Ascending aorta (tissue), 2 donors: ENCODE measurements at regions not wholly inside any gene's neighbourhood (a gene's known extent, or its start where the extent isn't known, plus 50 kb on each side); places are given as distances from the start of the nearest gene placed in this dataset.

Experiments
- DNase-seq, 2 donors: peaks; one replicate each; pipeline ENCODE4 v3.0.0-alpha.2; 2019; ENCODE audit warnings: low spot score in 2 of 2
- H3K27ac ChIP-seq, 2 donors: fragments of 200-600 bp; sonication (generic); one replicate each; pipeline ENCODE4 v1.5.1; 2016 to 2017; ENCODE audit warnings: mild to moderate bottlenecking in 1 of 2
- H3K27me3 ChIP-seq: fragments of 200-600 bp; sonication (generic); one replicate; pipeline ENCODE4 v1.5.1; 2017
- H3K36me3 ChIP-seq, 2 donors: fragments of 200-600 bp; sonication (generic); one replicate each; pipeline ENCODE4 v1.5.1; 2016
- H3K4me1 ChIP-seq, 2 donors: fragments of 200-600 bp; sonication (generic); one replicate each; pipeline ENCODE4 v1.5.1; 2016 to 2017; ENCODE audit warnings: mild to moderate bottlenecking in 1 of 2
- H3K4me3 ChIP-seq, 2 donors: fragments of 200-600 bp; sonication (generic); one replicate each; pipeline ENCODE4 v1.5.1; 2016 to 2017; ENCODE audit warnings: mild to moderate bottlenecking in 1 of 2
- H3K9me3 ChIP-seq, 2 donors: fragments of 200-600 bp; sonication (generic); one replicate each; pipeline ENCODE4 v1.5.1; 2016
- CTCF ChIP-seq, 3 experiments: fragments of 200-600 bp in 2 of 3; fragments of 450-650 bp in 1 of 3; sonication (generic) in 2 of 3; IDR thresholded peaks; one replicate each; pipeline ENCODE4 v1.5.1; 2016 to 2019; ENCODE audit warnings: antibody characterized with exemption in 3 of 3, mild to moderate bottlenecking in 1 of 3, moderate library complexity in 1 of 3
- intact Hi-C: fragments of 100-400 bp; cut with DNase I; formaldehyde crosslinking; loops from one replicate; pipeline ENCODE4 v1.15.1; 2023

GRCh38 chr16:73553941-73554660 is 506.2 kb upstream of the ZFHX3 start:
- H3K36me3 ChIP-seq, result no peaks in the 10 kb centered on the region
- no peaks in the 10 kb centered on the region for H3K27me3 ChIP-seq
- no peak for DNase-seq
- TF ChIP-seq CTCF (IDR thresholded peaks at IDR 0.05), result no peak
- H3K4me3 ChIP-seq, result no peak overlapping the region
- no peak overlapping the region for H3K27ac ChIP-seq
- H3K9me3 ChIP-seq, result no peaks in the 10 kb centered on the region
- H3K4me1 ChIP-seq, result no peaks in the 10 kb centered on the region
- intact Hi-C loops, result no loop called here

- no peak overlapping the region for H3K27ac ChIP-seq
- TF ChIP-seq CTCF (IDR thresholded peaks at IDR 0.05), result no peak
- no peak overlapping the region for H3K4me3 ChIP-seq
- H3K36me3 ChIP-seq, result no peaks in the 10 kb centered on the region
- H3K27me3 ChIP-seq, result no peaks in the 10 kb centered on the region
- peaks cover 0 to 2% of the 10 kb centered on the region in 2 donors for H3K4me1 ChIP-seq
- no peaks in the 10 kb centered on the region for H3K9me3 ChIP-seq
- DNase-seq, result no peak
- intact Hi-C loops, result no loop called here
Measured at GRCh38 chr16:73549984-73550631, 502.2 kb upstream of the ZFHX3 start.

GRCh38 chr16:73547552-73548403 is 499.9 kb upstream of the ZFHX3 start:
- Histone ChIP-seq H3K27ac (no peak overlapping the region), H3K27me3 (no peaks in the 10 kb centered on the region), H3K36me3 (no peaks in the 10 kb centered on the region), H3K4me3 (no peak overlapping the region), H3K4me1 (peaks cover 0 to 2% of the 10 kb centered on the region in 2 donors), H3K9me3 (no peaks in the 10 kb centered on the region)
- intact Hi-C loops, result no loop called here
- no peak for TF ChIP-seq CTCF (IDR thresholded peaks at IDR 0.05)
- DNase-seq, result no peak

- no peaks in the 10 kb centered on the region for H3K27me3 ChIP-seq
Measured at GRCh38 chr16:73546341-73546845, 498.5 kb upstream of the ZFHX3 start.

More at GRCh38 chr16:73546341-73546845, 498.5 kb upstream of the ZFHX3 start:
- TF ChIP-seq CTCF (IDR thresholded peaks at IDR 0.05), result no peak
- Histone ChIP-seq H3K4me1 (peaks cover 0 to 2% of the 10 kb centered on the region in 2 donors), H3K27ac (no peak overlapping the region), H3K9me3 (no peaks in the 10 kb centered on the region), H3K4me3 (no peak overlapping the region), H3K36me3 (no peaks in the 10 kb centered on the region)
- no peak for DNase-seq
- intact Hi-C loops, result no loop called here
